ENCODE measurements at regions not wholly inside any gene's neighbourhood (a gene's known extent, or its start where the extent isn't known, plus 50 kb on each side); places are given as distances from the start of the nearest gene placed in this dataset.

DNA sequence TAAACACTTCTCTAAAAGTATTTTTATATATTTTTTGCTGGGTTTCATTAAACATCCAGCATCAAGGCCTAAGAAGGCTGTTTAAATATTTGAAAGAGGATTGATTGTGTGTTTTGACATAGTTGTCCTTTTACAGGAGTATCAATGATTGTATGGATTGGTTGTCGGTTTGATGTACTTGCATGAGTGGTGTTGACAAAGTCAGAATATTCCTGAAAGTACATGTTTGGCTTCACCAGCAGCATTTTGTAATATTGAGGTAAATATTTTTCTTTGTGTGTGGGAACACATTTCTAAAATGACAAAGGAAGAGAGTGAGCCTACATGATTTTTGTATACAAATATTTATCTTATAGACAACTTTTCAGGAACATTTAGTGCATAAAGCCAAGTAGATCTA, 269.7 kb downstream of the PTBP2 start:
- no peak overlapping the region for H3K4me3 ChIP-seq
- DNase-seq (ENCODE audit: low spot score): no peak
- no peak overlapping the region for H3K27ac ChIP-seq
- no peak for TF ChIP-seq CTCF (IDR thresholded peaks at IDR 0.05)

GRCh38 chr1:96992871-96993270, 271.3 kb downstream of the PTBP2 start:
- no peak overlapping the region for H3K27ac ChIP-seq
- no peak for DNase-seq (ENCODE audit: low spot score)
- TF ChIP-seq CTCF (IDR thresholded peaks at IDR 0.05): no peak
- H3K4me3 ChIP-seq: no peak overlapping the region

DNA sequence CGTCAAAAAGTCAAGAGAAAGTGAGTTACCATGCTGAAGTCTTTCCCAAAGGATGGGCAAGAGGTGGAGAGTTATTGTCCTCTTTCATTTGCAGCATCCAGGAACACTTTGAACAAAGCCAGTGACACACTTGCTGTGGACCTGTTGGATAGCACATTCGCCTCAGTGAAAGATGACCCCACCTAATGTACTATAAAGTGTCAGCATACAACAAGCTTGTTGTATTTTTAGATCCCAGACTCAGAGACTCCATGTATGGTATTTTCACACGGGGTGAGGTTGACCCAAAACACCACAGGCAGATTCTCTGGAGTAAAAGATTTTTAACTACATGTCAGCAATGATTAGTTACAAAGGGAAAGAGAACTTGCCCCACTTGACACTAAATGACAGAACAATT, 273.8 kb downstream of the PTBP2 start:
- Histone ChIP-seq H3K4me3 (no peak overlapping the region), H3K27ac (no peak overlapping the region)
- no peak for TF ChIP-seq CTCF (IDR thresholded peaks at IDR 0.05)
- no peak for DNase-seq (ENCODE audit: low spot score)

DNA sequence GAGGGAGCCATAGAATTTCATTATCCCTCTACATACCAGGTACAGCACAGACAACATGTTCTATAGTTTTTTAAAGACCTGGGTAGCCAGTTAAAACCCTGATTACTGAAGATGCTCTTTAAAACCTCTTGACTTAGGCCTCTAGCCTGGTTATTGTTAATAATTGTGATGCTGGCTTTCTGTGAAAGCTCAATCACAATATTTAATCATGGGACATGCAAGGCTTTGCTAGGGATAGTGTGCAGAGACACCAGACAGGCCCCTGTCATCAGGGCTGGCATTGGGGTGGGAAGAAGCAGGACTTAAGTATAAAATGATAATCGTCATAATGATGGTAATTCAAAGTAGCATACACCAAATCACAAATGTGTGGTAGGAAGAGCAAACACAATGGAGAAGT, 274.4 kb downstream of the PTBP2 start:
- TF ChIP-seq CTCF (IDR thresholded peaks at IDR 0.05): no peak
- Histone ChIP-seq H3K27ac (no peak overlapping the region), H3K4me3 (no peak overlapping the region)
- no peak for DNase-seq (ENCODE audit: low spot score)

DNA sequence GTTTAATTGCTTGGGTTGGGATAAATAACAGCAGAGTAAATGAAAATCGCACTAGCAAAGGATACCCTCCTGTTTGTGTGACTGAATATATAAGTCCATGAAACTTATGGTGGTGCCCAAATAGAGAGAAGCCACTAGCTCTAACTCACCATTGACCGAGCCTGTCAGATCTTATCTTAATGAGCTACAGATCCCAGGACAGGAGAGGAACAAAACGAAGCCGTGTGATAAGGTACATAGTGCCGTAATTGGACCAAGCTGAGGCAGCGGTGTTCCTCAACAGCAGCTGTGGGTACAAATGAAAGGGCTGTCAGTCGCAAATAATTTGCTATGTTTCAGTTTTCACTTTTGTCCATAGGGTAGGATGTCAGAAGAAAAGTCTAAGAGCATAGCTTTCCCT, 276.1 kb downstream of the PTBP2 start:
- Histone ChIP-seq H3K4me3 (no peak overlapping the region), H3K27ac (no peak overlapping the region)
- no peak for TF ChIP-seq CTCF (IDR thresholded peaks at IDR 0.05)
- DNase-seq (ENCODE audit: low spot score): no peak

- no peak for DNase-seq (ENCODE audit: low spot score)
- no peak for TF ChIP-seq CTCF (IDR thresholded peaks at IDR 0.05)
Observed at GRCh38 chr1:96998466-96998865, 276.9 kb downstream of the PTBP2 start.

DNA sequence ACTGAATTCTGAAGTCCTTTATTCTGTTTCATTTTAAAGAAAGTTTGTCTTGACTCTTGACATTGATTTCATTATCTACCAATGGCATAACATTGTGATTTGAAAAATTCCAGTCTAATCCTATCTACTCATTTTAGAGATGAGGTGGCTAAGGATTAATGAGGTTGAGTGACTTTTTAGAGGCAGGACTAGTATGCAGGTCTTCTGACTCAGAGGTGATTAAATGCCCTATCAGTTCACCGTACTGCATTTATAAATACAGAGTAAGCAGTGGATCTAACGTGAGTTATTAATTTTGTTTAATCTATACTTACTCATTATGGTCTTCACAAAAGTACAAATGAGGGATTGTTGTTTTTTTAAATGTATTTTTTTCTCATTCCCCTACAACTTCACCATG, 277.6 kb downstream of the PTBP2 start:
- no peak overlapping the region for H3K27ac ChIP-seq
- no peak for TF ChIP-seq CTCF (IDR thresholded peaks at IDR 0.05)
- H3K4me3 ChIP-seq: no peak overlapping the region
- DNase-seq (ENCODE audit: low spot score): no peak

More at GRCh38 chr1:96998466-96998865, 276.9 kb downstream of the PTBP2 start:
- Histone ChIP-seq H3K27ac (no peak overlapping the region), H3K4me3 (no peak overlapping the region)

Data from coronary artery (tissue), 2 donors.